Stimulated activated effector memory CD8-positive, alpha-beta T cell treated with anti-CD3 and anti-CD28 coated beads, Interleukin-12 subunit alpha, Interleukin-12 subunit beta, amount 100 ng/mL, for 72 hours (primary cell): ENCODE measurements at regions not wholly inside any gene's neighbourhood (a gene's known extent, or its start where the extent isn't known, plus 50 kb on each side); places are given as distances from the start of the nearest gene placed in this dataset.

ENCODE experiments used
- ATAC-seq: fragments of 150-1000 bp; cut with Tn5 transposase; 2 replicates; pipeline ENCODE4 v1.10.0; 2021
- DNase-seq, 2 donors: peaks; one replicate each; pipeline ENCODE4 v3.0.0; 2021 to 2022; ENCODE audit warnings: low spot score in 2 of 2
- H3K27ac Mint-ChIP-seq: one replicate; pipeline ENCODE4 v1.8.0; 2022; ENCODE audit warnings: mild to moderate bottlenecking, mixed read lengths
- H3K36me3 Mint-ChIP-seq: one replicate; pipeline ENCODE4 v1.8.0; 2022; ENCODE audit warnings: mild to moderate bottlenecking, mixed read lengths
- H3K4me1 Mint-ChIP-seq: one replicate; pipeline ENCODE4 v1.8.0; 2022; ENCODE audit warnings: mixed read lengths
- H3K4me3 Mint-ChIP-seq: one replicate; pipeline ENCODE4 v1.8.0; 2022; ENCODE audit warnings: mild to moderate bottlenecking, mixed read lengths
- H3K9me3 Mint-ChIP-seq: one replicate; pipeline ENCODE4 v1.8.0; 2022; ENCODE audit warnings: mixed read lengths

GRCh38 chr5:63554191-63554590 is 408.1 kb downstream of the HTR1A start:
- no peak for DNase-seq
- H3K36me3 Mint-ChIP-seq: no peaks in the 10 kb centered on the region
- ATAC-seq: no peak
- H3K4me1 Mint-ChIP-seq: no peaks in the 10 kb centered on the region
- no peak overlapping the region for H3K27ac Mint-ChIP-seq
- peaks cover 4% of the 10 kb centered on the region for H3K9me3 Mint-ChIP-seq
- H3K4me3 Mint-ChIP-seq: no peak overlapping the region

- Mint-ChIP-seq H3K36me3 (no peaks in the 10 kb centered on the region), H3K4me3 (no peak overlapping the region), H3K27ac (no peak overlapping the region), H3K4me1 (no peaks in the 10 kb centered on the region), H3K9me3 (no peaks in the 10 kb centered on the region)
- no peak for ATAC-seq
- DNase-seq: no peak
These were observed 409.2 kb downstream of the HTR1A start for GRCh38 chr5:63553073-63553472.

- no peaks in the 10 kb centered on the region for H3K36me3 Mint-ChIP-seq
- ATAC-seq (no peak), DNase-seq (no peak)
- no peak overlapping the region for H3K27ac Mint-ChIP-seq
- no peaks in the 10 kb centered on the region for H3K4me1 Mint-ChIP-seq
- H3K9me3 Mint-ChIP-seq: peaks cover 29% of the 10 kb centered on the region
- no peak overlapping the region for H3K4me3 Mint-ChIP-seq
These were observed 426.2 kb downstream of the HTR1A start for GRCh38 chr5:63535840-63536602.

- Mint-ChIP-seq H3K9me3 (peaks cover 22% of the 10 kb centered on the region), H3K36me3 (no peaks in the 10 kb centered on the region), H3K4me1 (no peaks in the 10 kb centered on the region), H3K27ac (no peak overlapping the region), H3K4me3 (no peak overlapping the region)
- ATAC-seq (no peak), DNase-seq (no peak)
These were observed 438.0 kb downstream of the HTR1A start for GRCh38 chr5:63524281-63524680.

GRCh38 chr5:63516006-63516405 is 446.2 kb downstream of the HTR1A start:
- Mint-ChIP-seq H3K27ac (no peak overlapping the region), H3K36me3 (no peaks in the 10 kb centered on the region), H3K9me3 (peaks cover 11% of the 10 kb centered on the region), H3K4me1 (no peaks in the 10 kb centered on the region), H3K4me3 (no peak overlapping the region)
- ATAC-seq (no peak), DNase-seq (no peak)

GRCh38 chr5:63500242-63500641 is 462.0 kb downstream of the HTR1A start:
- no peak overlapping the region for H3K4me3 Mint-ChIP-seq
- H3K4me1 Mint-ChIP-seq: no peaks in the 10 kb centered on the region
- peaks cover 15% of the 10 kb centered on the region for H3K9me3 Mint-ChIP-seq
- no peak overlapping the region for H3K27ac Mint-ChIP-seq
- DNase-seq (no peak), ATAC-seq (no peak)
- H3K36me3 Mint-ChIP-seq: no peaks in the 10 kb centered on the region

GRCh38 chr5:63495225-63495624 is 467.0 kb downstream of the HTR1A start:
- no peaks in the 10 kb centered on the region for H3K4me1 Mint-ChIP-seq
- peaks cover 9% of the 10 kb centered on the region for H3K9me3 Mint-ChIP-seq
- no peak for DNase-seq
- no peak for ATAC-seq
- H3K27ac Mint-ChIP-seq: no peak overlapping the region
- H3K36me3 Mint-ChIP-seq: no peaks in the 10 kb centered on the region
- no peak overlapping the region for H3K4me3 Mint-ChIP-seq

GRCh38 chr5:63483338-63483737 is 478.9 kb downstream of the HTR1A start:
- Mint-ChIP-seq H3K4me1 (no peaks in the 10 kb centered on the region), H3K9me3 (peaks cover 19% of the 10 kb centered on the region), H3K36me3 (no peaks in the 10 kb centered on the region), H3K4me3 (no peak overlapping the region), H3K27ac (no peak overlapping the region)
- no peak for DNase-seq
- ATAC-seq: no peak

- H3K27ac Mint-ChIP-seq: no peak overlapping the region
- H3K9me3 Mint-ChIP-seq: peaks cover 17% of the 10 kb centered on the region
- H3K36me3 Mint-ChIP-seq: no peaks in the 10 kb centered on the region
- no peaks in the 10 kb centered on the region for H3K4me1 Mint-ChIP-seq
- no peak for DNase-seq
- no peak overlapping the region for H3K4me3 Mint-ChIP-seq
- ATAC-seq: no peak
These were observed 488.8 kb downstream of the HTR1A start for GRCh38 chr5:63473335-63473967.

GRCh38 chr5:63456279-63456678 is 506.0 kb downstream of the HTR1A start:
- H3K36me3 Mint-ChIP-seq: no peaks in the 10 kb centered on the region
- peaks cover 19% of the 10 kb centered on the region for H3K9me3 Mint-ChIP-seq
- no peak overlapping the region for H3K4me3 Mint-ChIP-seq
- ATAC-seq (no peak), DNase-seq (no peak)
- H3K4me1 Mint-ChIP-seq: no peaks in the 10 kb centered on the region
- no peak overlapping the region for H3K27ac Mint-ChIP-seq

- peaks cover 7% of the 10 kb centered on the region for H3K9me3 Mint-ChIP-seq
- no peak overlapping the region for H3K4me3 Mint-ChIP-seq
These were observed 511.1 kb downstream of the HTR1A start for GRCh38 chr5:63451188-63451587.

GRCh38 chr5:63439537-63439936 is 522.7 kb downstream of the HTR1A start:
- Mint-ChIP-seq H3K36me3 (no peaks in the 10 kb centered on the region), H3K4me3 (no peak overlapping the region), H3K4me1 (no peaks in the 10 kb centered on the region), H3K27ac (no peak overlapping the region), H3K9me3 (peaks cover 11% of the 10 kb centered on the region)
- ATAC-seq (no peak), DNase-seq (no peak)

More at GRCh38 chr5:63451188-63451587, 511.1 kb downstream of the HTR1A start:
- ATAC-seq: no peak
- no peak overlapping the region for H3K27ac Mint-ChIP-seq
- DNase-seq: no peak
- H3K36me3 Mint-ChIP-seq: no peaks in the 10 kb centered on the region
- no peaks in the 10 kb centered on the region for H3K4me1 Mint-ChIP-seq

- H3K36me3 Mint-ChIP-seq: no peaks in the 10 kb centered on the region
- DNase-seq: no peak
- ATAC-seq: no peak
- H3K27ac Mint-ChIP-seq: no peak overlapping the region
- H3K4me1 Mint-ChIP-seq: no peaks in the 10 kb centered on the region
- no peak overlapping the region for H3K4me3 Mint-ChIP-seq
- H3K9me3 Mint-ChIP-seq: peaks cover 3% of the 10 kb centered on the region
These were observed 552.5 kb downstream of the HTR1A start for GRCh38 chr5:63409737-63410136.

- H3K4me1 Mint-ChIP-seq: no peaks in the 10 kb centered on the region
- H3K36me3 Mint-ChIP-seq: no peaks in the 10 kb centered on the region
- ATAC-seq (no peak), DNase-seq (no peak)
- no peak overlapping the region for H3K27ac Mint-ChIP-seq
- H3K9me3 Mint-ChIP-seq: peaks cover under 1% of the 10 kb centered on the region
- no peak overlapping the region for H3K4me3 Mint-ChIP-seq
These were observed 553.3 kb downstream of the HTR1A start for GRCh38 chr5:63408984-63409383.

- no peak for DNase-seq
- H3K9me3 Mint-ChIP-seq: peaks cover 24% of the 10 kb centered on the region
- H3K4me1 Mint-ChIP-seq: no peaks in the 10 kb centered on the region
- no peak overlapping the region for H3K27ac Mint-ChIP-seq
- ATAC-seq: no peak
- H3K36me3 Mint-ChIP-seq: no peaks in the 10 kb centered on the region
- no peak overlapping the region for H3K4me3 Mint-ChIP-seq
These were observed 560.7 kb downstream of the HTR1A start for GRCh38 chr5:63401436-63402046.

GRCh38 chr5:63400079-63400478 is 562.2 kb downstream of the HTR1A start:
- no peak for ATAC-seq
- Mint-ChIP-seq H3K27ac (no peak overlapping the region), H3K9me3 (peaks cover 27% of the 10 kb centered on the region), H3K36me3 (no peaks in the 10 kb centered on the region), H3K4me3 (no peak overlapping the region), H3K4me1 (no peaks in the 10 kb centered on the region)
- DNase-seq: no peak
